NB4 (cell line): ENCODE measurements at regions not wholly inside any gene's neighbourhood (a gene's known extent, or its start where the extent isn't known, plus 50 kb on each side); places are given as distances from the start of the nearest gene placed in this dataset.

ENCODE experiments used
- CTCF ChIP-seq: IDR thresholded peaks from one replicate; pipeline ENCODE4 v1.5.1; 2012; ENCODE audit warnings: low read depth, low read length
- MAX ChIP-seq: IDR thresholded peaks from 2 replicates; pipeline ENCODE4 v1.6.1; 2011; ENCODE audit warnings: low read depth, low read length
- MYC ChIP-seq: IDR thresholded peaks from 2 replicates; pipeline ENCODE4 v1.6.1; 2011; ENCODE audit warnings: low read depth, low read length
- POLR2A ChIP-seq: IDR thresholded peaks from 2 replicates; pipeline ENCODE4 v1.6.1; 2011; ENCODE audit warnings: mild to moderate bottlenecking; ENCODE audit not compliant: insufficient read length; ENCODE audit errors: extremely low read depth

- no peak for TF ChIP-seq CTCF
- no peak for TF ChIP-seq POLR2A
- TF ChIP-seq MYC: no peak
- no peak for TF ChIP-seq MAX
Measured at GRCh38 chr6:25181350-25181724, 97.8 kb upstream of the CARMIL1 start.
